ENCODE measurements at regions not wholly inside any gene's neighbourhood (a gene's known extent, or its start where the extent isn't known, plus 50 kb on each side); places are given as distances from the start of the nearest gene placed in this dataset.

DNA sequence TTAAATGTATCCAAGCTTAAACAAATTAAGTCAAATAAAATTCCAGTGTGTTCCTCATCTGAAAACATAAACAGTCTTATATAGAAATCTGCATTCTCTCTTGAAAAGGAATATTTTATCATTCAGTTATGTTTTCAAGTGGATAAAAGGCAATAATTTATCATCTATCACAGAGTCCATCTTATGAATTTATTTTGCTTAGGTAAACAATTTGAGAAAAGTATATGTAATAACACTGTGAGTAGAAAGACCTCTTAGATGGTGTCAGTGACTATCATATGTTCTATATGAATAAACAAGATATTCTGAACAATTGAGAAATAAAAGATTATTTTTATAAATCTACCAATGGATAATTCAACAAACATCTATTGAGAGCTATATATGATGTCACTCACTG is 397.6 kb upstream of the GJE1 start:
- no peak for TF ChIP-seq POLR2A (IDR thresholded peaks at IDR 0.05)
- TF ChIP-seq, protein P1, sequence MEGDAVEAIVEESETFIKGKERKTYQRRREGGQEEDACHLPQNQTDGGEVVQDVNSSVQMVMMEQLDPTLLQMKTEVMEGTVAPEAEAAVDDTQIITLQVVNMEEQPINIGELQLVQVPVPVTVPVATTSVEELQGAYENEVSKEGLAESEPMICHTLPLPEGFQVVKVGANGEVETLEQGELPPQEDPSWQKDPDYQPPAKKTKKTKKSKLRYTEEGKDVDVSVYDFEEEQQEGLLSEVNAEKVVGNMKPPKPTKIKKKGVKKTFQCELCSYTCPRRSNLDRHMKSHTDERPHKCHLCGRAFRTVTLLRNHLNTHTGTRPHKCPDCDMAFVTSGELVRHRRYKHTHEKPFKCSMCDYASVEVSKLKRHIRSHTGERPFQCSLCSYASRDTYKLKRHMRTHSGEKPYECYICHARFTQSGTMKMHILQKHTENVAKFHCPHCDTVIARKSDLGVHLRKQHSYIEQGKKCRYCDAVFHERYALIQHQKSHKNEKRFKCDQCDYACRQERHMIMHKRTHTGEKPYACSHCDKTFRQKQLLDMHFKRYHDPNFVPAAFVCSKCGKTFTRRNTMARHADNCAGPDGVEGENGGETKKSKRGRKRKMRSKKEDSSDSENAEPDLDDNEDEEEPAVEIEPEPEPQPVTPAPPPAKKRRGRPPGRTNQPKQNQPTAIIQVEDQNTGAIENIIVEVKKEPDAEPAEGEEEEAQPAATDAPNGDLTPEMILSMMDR (IDR thresholded peaks at IDR 0.05 in 4 of 5, conservative IDR thresholded peaks at IDR 0.05 in 1 of 5), result no peak
